Activated T-helper 17 cell treated with anti-CD3 and anti-CD28 coated beads, Interleukin-2, amount 50 U/mL, for 72 hours (primary cell): ENCODE measurements at regions not wholly inside any gene's neighbourhood (a gene's known extent, or its start where the extent isn't known, plus 50 kb on each side); places are given as distances from the start of the nearest gene placed in this dataset.
A peak's percentile ranks its signal among the peaks of the same experiment; 100 is the strongest.

Source experiments
- ATAC-seq: fragments of 150-1000 bp; cut with Tn5 transposase; replicated peaks from 2 replicates; pipeline ENCODE4 v1.10.0; 2021; ENCODE audit warnings: mild to moderate bottlenecking, moderate library complexity
- H3K27ac Mint-ChIP-seq: one replicate; pipeline ENCODE4 v1.8.0; 2022; ENCODE audit warnings: mixed read lengths
- H3K27me3 Mint-ChIP-seq: one replicate; pipeline ENCODE4 v1.8.0; 2022; ENCODE audit warnings: mixed read lengths
- H3K36me3 Mint-ChIP-seq: one replicate; pipeline ENCODE4 v1.8.0; 2022; ENCODE audit warnings: low read depth, mild to moderate bottlenecking, mixed read lengths
- H3K4me1 Mint-ChIP-seq: one replicate; pipeline ENCODE4 v1.8.0; 2022; ENCODE audit warnings: mixed read lengths
- H3K4me3 Mint-ChIP-seq: one replicate; pipeline ENCODE4 v1.8.0; 2022; ENCODE audit warnings: mild to moderate bottlenecking, mixed read lengths
- H3K9me3 Mint-ChIP-seq: one replicate; pipeline ENCODE4 v1.8.0; 2022; ENCODE audit warnings: mixed read lengths

DNA sequence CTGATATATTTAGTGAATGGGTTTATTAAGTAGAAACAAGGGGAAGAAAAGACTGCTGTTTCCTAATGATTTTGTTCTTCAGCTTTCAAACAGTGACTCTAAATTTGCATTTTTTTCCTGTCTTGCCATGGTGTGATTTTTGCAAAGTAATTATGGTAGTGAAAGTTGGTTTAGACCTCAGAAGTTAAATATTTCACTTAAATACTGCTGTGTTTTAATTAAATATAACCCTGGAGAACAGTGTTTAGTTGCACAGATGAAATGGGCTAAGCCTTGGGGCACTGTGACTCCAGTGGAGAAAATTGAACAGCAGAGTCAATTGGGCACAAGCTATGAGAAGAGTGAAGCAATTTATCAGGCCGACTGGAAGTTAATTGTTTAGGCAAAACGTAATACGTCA, 111.1 kb upstream of the MCHR2 start:
- H3K9me3 Mint-ChIP-seq: no peaks in the 10 kb centered on the region
- H3K4me1 Mint-ChIP-seq: no peaks in the 10 kb centered on the region
- no peak overlapping the region for H3K4me3 Mint-ChIP-seq
- ATAC-seq: no peak
- H3K27ac Mint-ChIP-seq: no peak overlapping the region
- H3K36me3 Mint-ChIP-seq: no peaks in the 10 kb centered on the region
- peaks cover 19% of the 10 kb centered on the region for H3K27me3 Mint-ChIP-seq

DNA sequence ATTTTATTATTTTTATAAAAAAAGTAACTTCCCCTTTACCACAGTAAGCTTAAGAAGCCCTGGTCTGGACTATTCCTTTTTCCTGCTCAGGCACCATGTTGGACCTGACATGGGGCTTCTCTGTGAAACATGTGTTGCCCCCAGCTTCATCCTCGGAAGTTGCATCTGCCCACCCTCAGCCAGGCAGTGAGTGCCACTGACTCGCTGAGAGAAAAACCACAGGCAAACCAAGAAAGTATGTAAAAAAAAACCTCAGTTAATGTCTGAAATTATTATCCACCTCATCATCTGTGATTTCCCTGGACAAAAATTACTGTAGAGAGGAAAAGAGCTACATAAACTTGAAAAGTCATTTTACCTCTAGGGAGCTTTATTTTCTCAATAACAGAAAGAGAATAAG, 109.9 kb upstream of the MCHR2 start:
- no peak for ATAC-seq
- H3K4me1 Mint-ChIP-seq: no peaks in the 10 kb centered on the region
- no peaks in the 10 kb centered on the region for H3K36me3 Mint-ChIP-seq
- H3K27ac Mint-ChIP-seq: no peak overlapping the region
- peaks cover 19% of the 10 kb centered on the region for H3K27me3 Mint-ChIP-seq
- H3K4me3 Mint-ChIP-seq: no peak overlapping the region
- H3K9me3 Mint-ChIP-seq: no peaks in the 10 kb centered on the region

DNA sequence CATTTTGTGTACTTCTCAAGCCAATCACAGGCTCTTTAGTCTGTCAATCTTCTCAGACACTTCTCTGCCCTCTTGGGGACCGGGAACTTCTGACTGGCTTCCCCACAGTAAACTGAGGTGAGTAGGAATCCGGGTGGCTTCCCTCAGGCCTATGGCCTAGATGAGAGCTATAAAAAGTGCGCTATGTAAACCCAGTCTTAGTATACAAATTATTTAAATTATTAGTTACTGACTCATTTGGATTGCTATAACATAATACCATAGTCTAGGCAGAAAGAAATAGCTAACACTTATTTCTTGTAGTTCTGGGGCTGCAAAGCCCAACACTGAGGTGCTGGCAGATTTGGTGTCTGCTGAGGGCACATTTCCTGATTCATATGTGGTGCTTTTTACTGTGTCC, 109.2 kb upstream of the MCHR2 start:
- H3K27ac Mint-ChIP-seq: no peak overlapping the region
- H3K27me3 Mint-ChIP-seq: peaks cover 19% of the 10 kb centered on the region
- no peak for ATAC-seq
- no peaks in the 10 kb centered on the region for H3K36me3 Mint-ChIP-seq
- no peaks in the 10 kb centered on the region for H3K4me1 Mint-ChIP-seq
- no peak overlapping the region for H3K4me3 Mint-ChIP-seq
- H3K9me3 Mint-ChIP-seq: no peaks in the 10 kb centered on the region

DNA sequence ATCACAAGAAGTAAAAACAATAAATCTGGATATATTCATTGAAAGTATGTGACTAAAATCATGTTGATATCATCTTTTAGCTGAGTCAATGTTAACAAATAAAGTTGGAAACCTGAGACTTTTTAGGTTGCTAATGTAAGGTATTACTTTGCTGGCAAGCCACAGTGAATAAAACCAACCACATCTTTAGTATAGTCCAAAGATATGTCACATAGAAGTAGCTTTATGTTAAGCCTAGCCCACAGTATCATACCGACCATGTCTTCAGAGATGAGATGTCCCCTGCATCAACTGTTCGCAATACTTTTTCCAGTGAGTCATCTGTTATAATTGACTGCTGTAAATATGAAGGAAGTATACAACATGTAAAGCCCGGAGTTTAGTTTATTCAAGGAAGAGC, 107.6 kb upstream of the MCHR2 start:
- Mint-ChIP-seq H3K9me3 (no peaks in the 10 kb centered on the region), H3K4me1 (no peaks in the 10 kb centered on the region), H3K27ac (no peak overlapping the region), H3K36me3 (no peaks in the 10 kb centered on the region), H3K27me3 (peaks cover 17% of the 10 kb centered on the region), H3K4me3 (no peak overlapping the region)
- no peak for ATAC-seq

DNA sequence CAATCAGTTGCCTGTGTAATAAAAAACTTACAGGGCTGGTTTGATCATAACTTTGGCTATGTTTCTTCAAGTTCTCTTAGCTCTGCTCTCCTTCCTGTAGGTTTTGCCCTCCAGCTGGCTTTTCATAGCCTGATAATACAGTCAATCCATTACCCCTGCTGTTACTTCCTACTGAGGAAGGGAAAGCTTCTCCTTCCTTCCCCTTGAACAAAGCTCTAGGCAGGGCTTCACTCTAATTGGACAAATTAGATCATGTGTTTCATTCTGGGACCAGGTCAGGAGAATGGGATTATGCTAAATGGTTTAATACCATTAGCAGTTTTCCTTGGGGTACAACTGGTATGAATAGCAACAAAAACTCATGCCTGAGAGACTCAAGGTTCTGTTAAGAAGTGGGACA, 106.8 kb upstream of the MCHR2 start:
- Mint-ChIP-seq H3K27me3 (peaks cover 11% of the 10 kb centered on the region), H3K36me3 (no peaks in the 10 kb centered on the region), H3K27ac (no peak overlapping the region), H3K4me1 (no peaks in the 10 kb centered on the region), H3K9me3 (no peaks in the 10 kb centered on the region), H3K4me3 (no peak overlapping the region)
- no peak for ATAC-seq

DNA sequence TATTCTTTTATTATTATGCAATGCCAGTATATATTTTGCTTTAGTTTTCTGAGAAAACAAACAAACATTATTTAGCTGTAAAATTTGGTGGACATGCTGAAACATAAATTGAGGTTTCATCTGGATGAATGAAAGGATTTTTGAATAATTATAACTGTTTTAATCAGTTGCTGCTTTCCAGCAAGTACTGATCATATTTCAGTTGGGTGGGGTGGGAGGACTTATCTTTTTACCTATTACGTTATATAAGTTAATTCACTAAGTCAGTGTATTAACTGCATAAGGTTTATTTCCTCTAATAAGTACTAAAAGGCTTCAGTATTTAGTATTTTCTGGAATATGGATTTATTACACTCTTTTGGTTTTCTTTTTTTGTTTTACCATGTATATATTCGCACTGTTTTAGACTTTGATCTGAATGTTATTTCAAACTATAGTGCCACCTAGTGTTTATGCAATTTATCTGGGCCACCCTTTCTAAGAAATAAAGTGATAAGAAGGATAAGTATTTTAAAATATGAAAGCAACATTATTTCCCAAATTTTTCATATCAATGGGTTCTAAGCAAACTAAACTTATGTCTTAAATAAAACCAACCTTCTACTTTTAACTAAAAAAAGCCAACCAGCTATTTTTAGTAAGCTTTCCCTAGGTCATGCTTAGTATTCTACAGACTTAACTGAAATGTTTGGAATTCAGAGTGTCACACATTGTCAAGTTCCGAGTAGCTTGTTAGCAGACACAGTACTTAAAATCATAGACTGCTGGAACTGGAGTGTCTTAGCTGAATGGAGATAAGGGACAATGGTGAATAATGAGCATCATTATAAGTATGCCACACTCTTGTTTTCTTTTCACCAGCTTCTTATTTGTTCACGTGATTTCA, 105.4 kb upstream of the MCHR2 start:
- no peaks in the 10 kb centered on the region for H3K36me3 Mint-ChIP-seq
- ATAC-seq: no peak
- no peaks in the 10 kb centered on the region for H3K9me3 Mint-ChIP-seq
- no peaks in the 10 kb centered on the region for H3K4me1 Mint-ChIP-seq
- H3K27me3 Mint-ChIP-seq: peaks cover 7% of the 10 kb centered on the region
- H3K4me3 Mint-ChIP-seq: no peak overlapping the region
- no peak overlapping the region for H3K27ac Mint-ChIP-seq

DNA sequence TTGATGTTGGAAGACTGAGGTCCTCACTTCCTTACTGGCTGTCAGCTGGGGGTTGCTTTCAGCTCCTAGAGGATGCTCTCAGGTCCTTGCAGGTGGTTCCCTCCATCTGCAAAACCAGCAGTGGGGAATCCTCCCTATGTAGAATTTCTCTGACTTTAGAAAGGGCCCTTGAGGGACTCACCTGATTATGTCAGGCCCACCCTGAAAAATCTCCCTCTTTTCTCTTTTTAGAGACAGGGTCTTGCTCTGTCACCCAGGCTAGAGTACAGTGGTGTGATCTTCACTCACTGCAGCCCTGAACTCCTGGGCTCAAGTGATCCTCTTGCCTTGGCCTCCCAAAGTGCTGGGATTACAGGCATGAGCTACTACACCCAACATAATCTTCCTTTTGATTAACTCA, 102.9 kb upstream of the MCHR2 start:
- Mint-ChIP-seq H3K27ac (no peak overlapping the region), H3K9me3 (no peaks in the 10 kb centered on the region), H3K36me3 (no peaks in the 10 kb centered on the region), H3K27me3 (peaks cover 7% of the 10 kb centered on the region), H3K4me1 (no peaks in the 10 kb centered on the region), H3K4me3 (no peak overlapping the region)
- ATAC-seq: no peak

DNA sequence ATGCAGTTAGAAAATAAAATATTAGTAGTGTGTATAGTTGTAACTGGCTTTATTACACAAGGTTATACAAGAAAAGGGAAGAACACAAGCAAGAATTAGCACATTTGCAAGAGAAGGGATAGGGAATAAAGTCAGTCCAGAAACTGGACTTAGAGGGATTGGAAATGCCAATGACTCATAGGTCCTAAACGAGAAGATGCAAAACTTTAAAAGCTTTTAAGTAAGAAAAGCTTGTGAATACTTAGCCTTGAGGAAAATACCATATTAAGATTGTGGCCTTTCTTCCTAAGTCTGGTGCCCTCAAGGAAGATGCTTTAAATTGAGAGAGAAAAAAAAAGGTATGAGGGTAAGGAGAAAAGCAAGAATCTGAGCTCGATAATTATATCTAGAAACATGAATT, 102.3 kb upstream of the MCHR2 start:
- H3K27ac Mint-ChIP-seq: no peak overlapping the region
- no peak for ATAC-seq

DNA sequence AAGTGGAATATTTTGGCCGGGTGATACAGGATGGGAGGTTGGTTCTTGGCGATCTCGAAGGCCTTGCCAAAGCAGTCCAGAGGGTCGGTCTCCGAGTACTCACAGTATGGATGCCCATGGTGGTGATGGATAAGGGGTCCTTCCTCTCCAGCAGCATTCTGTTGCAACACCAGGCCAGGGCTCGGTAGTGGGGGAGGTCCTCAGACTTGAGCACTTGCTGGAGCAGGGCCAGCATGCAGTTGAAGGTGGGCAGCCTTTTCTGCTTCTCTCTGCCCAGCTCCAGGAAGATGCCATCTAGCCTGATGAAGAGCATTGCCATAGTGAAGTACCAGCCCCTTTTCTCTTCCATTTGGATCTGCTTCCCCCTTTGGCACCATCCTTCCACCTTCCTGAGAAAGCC, 99.4 kb upstream of the MCHR2 start:
- Mint-ChIP-seq H3K4me3 (no peak overlapping the region), H3K27ac (no peak overlapping the region), H3K27me3 (peaks cover 4% of the 10 kb centered on the region), H3K36me3 (no peaks in the 10 kb centered on the region), H3K9me3 (no peaks in the 10 kb centered on the region), H3K4me1 (no peaks in the 10 kb centered on the region)
- no peak for ATAC-seq

More for the DNA sequence above, 102.3 kb upstream of the MCHR2 start:
- Mint-ChIP-seq H3K27me3 (peaks cover 7% of the 10 kb centered on the region), H3K4me3 (no peak overlapping the region), H3K9me3 (no peaks in the 10 kb centered on the region), H3K4me1 (no peaks in the 10 kb centered on the region), H3K36me3 (no peaks in the 10 kb centered on the region)

DNA sequence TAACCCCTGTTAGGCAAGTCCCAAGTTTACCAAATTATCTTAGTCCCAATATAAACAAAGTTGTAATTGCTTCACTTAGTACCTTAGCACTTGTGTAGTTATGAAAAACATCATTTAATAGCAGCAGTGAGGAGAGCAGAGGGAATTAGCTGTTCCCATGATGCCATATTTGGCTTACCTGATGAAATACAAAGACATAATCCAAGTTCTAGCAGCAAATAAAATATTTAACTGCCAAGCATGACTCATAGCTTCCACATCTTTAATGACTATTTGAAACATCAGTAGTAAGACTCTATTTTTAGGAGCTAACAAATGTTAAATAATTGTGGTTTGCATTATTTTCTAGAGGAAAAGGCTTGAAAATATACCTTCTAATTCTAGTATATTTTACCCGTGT, 94.0 kb upstream of the MCHR2 start:
- Mint-ChIP-seq H3K4me1 (no peaks in the 10 kb centered on the region), H3K4me3 (no peak overlapping the region), H3K27ac (no peak overlapping the region), H3K9me3 (no peaks in the 10 kb centered on the region), H3K36me3 (no peaks in the 10 kb centered on the region), H3K27me3 (peaks cover 9% of the 10 kb centered on the region)
- ATAC-seq: no peak

DNA sequence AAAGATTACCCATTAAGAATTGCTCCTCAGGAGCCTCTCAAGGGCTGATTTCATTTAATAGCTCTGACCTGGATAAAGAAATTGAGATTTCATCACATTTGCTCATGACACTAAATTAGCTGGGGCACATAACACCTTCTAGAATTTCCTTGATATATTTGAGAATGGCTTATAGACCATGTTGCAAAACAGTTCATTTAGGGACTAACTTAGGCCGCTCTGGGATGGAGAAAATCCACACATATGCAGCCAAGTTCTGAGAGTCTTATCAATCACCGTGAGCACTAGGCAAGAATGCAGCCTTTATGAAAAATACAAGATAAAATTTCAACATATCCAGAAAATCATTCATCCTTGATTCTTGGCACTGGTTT, 91.0 kb upstream of the MCHR2 start:
- Mint-ChIP-seq H3K4me1 (no peaks in the 10 kb centered on the region), H3K27ac (no peak overlapping the region), H3K36me3 (no peaks in the 10 kb centered on the region), H3K9me3 (no peaks in the 10 kb centered on the region), H3K4me3 (no peak overlapping the region), H3K27me3 (peaks cover 9% of the 10 kb centered on the region)
- ATAC-seq: no peak

DNA sequence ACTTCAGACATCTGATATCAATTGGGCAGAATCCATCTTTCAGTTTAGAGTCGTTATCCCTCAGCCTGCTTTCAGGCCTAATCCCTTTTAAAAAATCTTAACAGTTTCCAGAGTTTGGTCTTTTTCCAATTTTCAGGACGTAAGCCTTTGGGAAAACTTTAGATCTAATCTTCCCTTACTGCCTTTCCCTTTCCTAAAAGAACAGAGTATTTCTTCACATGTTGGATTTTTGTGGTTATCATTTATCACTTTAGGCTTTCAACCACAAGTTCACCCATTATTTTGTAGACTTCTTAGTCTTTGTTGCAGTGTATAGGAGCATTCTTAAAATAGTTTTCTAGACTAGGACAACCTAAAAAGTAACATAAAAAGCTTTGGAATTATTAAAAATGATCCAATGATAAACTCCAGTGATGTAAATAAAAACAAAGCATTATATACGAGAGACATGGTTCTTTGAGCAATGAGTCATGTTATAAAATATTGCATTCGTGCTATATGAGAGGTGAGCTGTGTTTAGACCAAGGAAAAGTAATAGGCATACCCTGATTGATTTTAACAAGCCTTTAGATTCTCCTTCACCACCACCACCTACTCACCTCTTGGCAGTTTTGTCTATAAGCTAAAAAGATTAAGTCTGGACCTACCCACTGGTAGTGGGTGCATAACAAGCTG, 90.4 kb upstream of the MCHR2 start:
- Mint-ChIP-seq H3K4me1 (no peaks in the 10 kb centered on the region), H3K36me3 (no peaks in the 10 kb centered on the region), H3K9me3 (no peaks in the 10 kb centered on the region), H3K27ac (no peak overlapping the region), H3K27me3 (peaks cover 9% of the 10 kb centered on the region), H3K4me3 (no peak overlapping the region)
- no peak for ATAC-seq

DNA sequence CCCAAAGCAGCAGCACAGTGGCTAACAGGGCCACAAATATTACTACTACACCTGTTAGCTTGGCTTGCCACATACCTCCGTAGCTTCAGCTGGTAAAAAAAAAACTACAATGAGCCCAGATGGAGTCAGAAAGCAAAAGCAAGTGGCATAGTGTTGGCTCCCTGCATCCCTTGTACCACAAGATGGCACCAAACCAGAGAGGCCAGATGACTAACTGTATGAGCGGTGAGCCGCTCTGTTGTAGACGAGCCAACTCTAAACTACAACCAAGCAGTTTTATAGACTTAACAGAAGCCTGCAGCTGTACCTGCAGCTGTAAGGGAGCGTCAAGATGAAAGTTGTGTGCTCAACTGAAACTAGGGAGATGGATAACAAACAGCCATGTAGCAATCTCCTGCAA, 84.5 kb upstream of the MCHR2 start:
- no peaks in the 10 kb centered on the region for H3K36me3 Mint-ChIP-seq
- peaks cover 17% of the 10 kb centered on the region for H3K27me3 Mint-ChIP-seq
- no peaks in the 10 kb centered on the region for H3K4me1 Mint-ChIP-seq
- H3K27ac Mint-ChIP-seq: no peak overlapping the region
- no peaks in the 10 kb centered on the region for H3K9me3 Mint-ChIP-seq
- H3K4me3 Mint-ChIP-seq: no peak overlapping the region
- peak; percentile 35 for ATAC-seq

DNA sequence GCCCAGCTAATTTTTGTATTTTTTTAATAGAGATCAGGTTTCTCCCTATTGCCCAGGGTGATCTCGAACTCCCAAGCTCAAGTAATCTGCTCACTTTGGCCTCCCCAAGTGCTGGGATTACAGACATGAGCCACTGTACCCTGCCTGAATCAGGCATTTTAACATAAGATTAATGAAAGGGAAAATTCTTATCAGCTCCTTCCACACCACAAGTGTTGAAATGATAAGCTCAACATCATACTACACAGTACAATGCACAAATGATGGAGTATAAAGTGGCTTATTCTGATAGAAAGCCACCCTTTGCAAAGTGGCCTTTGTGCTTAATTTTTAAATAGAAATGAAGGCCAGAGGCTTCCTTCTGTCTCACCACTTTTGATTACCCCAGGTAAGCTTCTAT, 71.3 kb upstream of the MCHR2 start:
- ATAC-seq: no peak
- Mint-ChIP-seq H3K4me1 (no peaks in the 10 kb centered on the region), H3K9me3 (peaks cover 8% of the 10 kb centered on the region), H3K4me3 (no peak overlapping the region), H3K36me3 (no peaks in the 10 kb centered on the region), H3K27ac (no peak overlapping the region), H3K27me3 (peaks cover 10% of the 10 kb centered on the region)

DNA sequence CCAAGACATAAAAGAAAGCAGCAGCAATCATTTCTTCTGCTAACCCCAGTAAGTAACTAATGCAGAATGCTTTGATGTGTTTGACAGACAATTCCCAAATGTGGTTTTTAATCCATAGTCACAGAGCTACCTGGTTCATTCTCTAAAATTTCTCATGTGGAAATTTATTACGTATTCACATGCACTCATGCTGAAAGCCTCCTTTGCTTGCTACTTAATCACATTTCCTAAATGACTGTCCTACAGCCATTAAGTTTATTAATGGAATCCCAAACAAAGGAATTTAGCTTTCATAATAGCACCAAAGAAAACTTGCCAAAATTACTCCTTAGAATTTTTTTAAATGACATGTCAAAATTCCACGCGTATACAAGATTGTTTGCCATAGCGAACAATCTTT, 68.6 kb upstream of the MCHR2 start:
- H3K36me3 Mint-ChIP-seq: no peaks in the 10 kb centered on the region
- no peaks in the 10 kb centered on the region for H3K4me1 Mint-ChIP-seq
- no peaks in the 10 kb centered on the region for H3K9me3 Mint-ChIP-seq
- H3K4me3 Mint-ChIP-seq: no peak overlapping the region
- no peak overlapping the region for H3K27ac Mint-ChIP-seq
- peaks cover 10% of the 10 kb centered on the region for H3K27me3 Mint-ChIP-seq
- ATAC-seq: no peak
